ENCODE measurements at regions not wholly inside any gene's neighbourhood (a gene's known extent, or its start where the extent isn't known, plus 50 kb on each side); places are given as distances from the start of the nearest gene placed in this dataset.

GRCh38 chr9:115986508-115986907 is 167.1 kb upstream of the PAPPA start:
- no peak for DNase-seq (ENCODE audit: low spot score)

GRCh38 chr9:115988701-115989100 is 164.9 kb upstream of the PAPPA start:
- DNase-seq (ENCODE audit: low spot score) = no peak

- no peak for DNase-seq (ENCODE audit: low spot score)
Measured at GRCh38 chr9:115989831-115990230, 163.8 kb upstream of the PAPPA start.

GRCh38 chr9:115992834-115993233 is 160.8 kb upstream of the PAPPA start:
- DNase-seq (ENCODE audit: low spot score) = no peak

GRCh38 chr9:115997923-115998322 is 155.7 kb upstream of the PAPPA start:
- DNase-seq (ENCODE audit: low spot score) = no peak

GRCh38 chr9:115998666-115999065 is 154.9 kb upstream of the PAPPA start:
- no peak for DNase-seq (ENCODE audit: low spot score)

- no peak for DNase-seq (ENCODE audit: low spot score)
Measured at GRCh38 chr9:115999498-115999897, 154.1 kb upstream of the PAPPA start.

GRCh38 chr9:116000748-116001329 is 152.8 kb upstream of the PAPPA start:
- peak; percentile 47 for DNase-seq (ENCODE audit: low spot score)

GRCh38 chr9:116002181-116002580 is 151.4 kb upstream of the PAPPA start:
- DNase-seq (ENCODE audit: low spot score) = no peak

GRCh38 chr9:116002624-116003023 is 151.0 kb upstream of the PAPPA start:
- DNase-seq (ENCODE audit: low spot score) = peak; percentile 31

- no peak for DNase-seq (ENCODE audit: low spot score)
Measured at GRCh38 chr9:116003397-116003796, 150.2 kb upstream of the PAPPA start.

- no peak for DNase-seq (ENCODE audit: low spot score)
Measured at GRCh38 chr9:116005205-116005604, 148.4 kb upstream of the PAPPA start.

GRCh38 chr9:116007824-116008223 is 145.8 kb upstream of the PAPPA start:
- no peak for DNase-seq (ENCODE audit: low spot score)

- DNase-seq (ENCODE audit: low spot score) = peak; percentile 54
Measured at GRCh38 chr9:116008278-116008677, 145.3 kb upstream of the PAPPA start.

- no peak for DNase-seq (ENCODE audit: low spot score)
Measured at GRCh38 chr9:116009420-116009819, 144.2 kb upstream of the PAPPA start.

- no peak for DNase-seq (ENCODE audit: low spot score)
Measured at GRCh38 chr9:116015855-116016254, 137.7 kb upstream of the PAPPA start.

- no peak for DNase-seq (ENCODE audit: low spot score)
Measured at GRCh38 chr9:116020146-116020545, 133.4 kb upstream of the PAPPA start.

GRCh38 chr9:116020801-116021200 is 132.8 kb upstream of the PAPPA start:
- peak; percentile 38 for DNase-seq (ENCODE audit: low spot score)

GRCh38 chr9:116027096-116027495 is 126.5 kb upstream of the PAPPA start:
- no peak for DNase-seq (ENCODE audit: low spot score)

GRCh38 chr9:116027511-116027910 is 126.1 kb upstream of the PAPPA start:
- DNase-seq (ENCODE audit: low spot score) = no peak

GRCh38 chr9:116027951-116028350 is 125.6 kb upstream of the PAPPA start:
- DNase-seq (ENCODE audit: low spot score) = no peak

GRCh38 chr9:116030517-116030916 is 123.1 kb upstream of the PAPPA start:
- no peak for DNase-seq (ENCODE audit: low spot score)

- DNase-seq (ENCODE audit: low spot score) = no peak
Measured at GRCh38 chr9:116032683-116033440, 120.7 kb upstream of the PAPPA start.

- DNase-seq (ENCODE audit: low spot score) = no peak
Measured at GRCh38 chr9:116039312-116039711, 114.3 kb upstream of the PAPPA start.

All from LoVo (cell line).